Ovary (tissue), 7 donors: ENCODE measurements at regions not wholly inside any gene's neighbourhood (a gene's known extent, or its start where the extent isn't known, plus 50 kb on each side); places are given as distances from the start of the nearest gene placed in this dataset.
"Not testable (repeated sequence)": the region's sequence is repeated elsewhere in the genome, so short reads cannot be mapped to it uniquely, and the experiment has no call there.

ENCODE experiments used
- DNase-seq, 5 donors: peaks; one replicate each; pipeline ENCODE4 v3.0.0-alpha.2; 2019 to 2020
- H3K27ac ChIP-seq, 2 donors: fragments of 200-600 bp; one replicate each; pipeline versions ENCODE4 v1.5.1 to v1.8.0; 2019 to 2022
- H3K27me3 ChIP-seq: fragments of 200-600 bp; one replicate; pipeline ENCODE4 v1.8.0; 2022
- H3K36me3 ChIP-seq: fragments of 200-600 bp; sonication (generic); one replicate; pipeline ENCODE4 v1.5.1; 2019
- H3K4me1 ChIP-seq: one replicate; pipeline ENCODE4 v1.8.1; 2013; ENCODE audit warnings: mild to moderate bottlenecking, moderate library complexity; ENCODE audit not compliant: insufficient read depth
- H3K4me3 ChIP-seq: fragments of 200-600 bp; sonication (generic); one replicate; pipeline ENCODE4 v1.5.1; 2017
- H3K9me3 ChIP-seq, 2 donors: fragments of 200-600 bp in 1 of 2; sonication (generic) in 1 of 2; one replicate each; pipeline versions ENCODE4 v1.5.1 to v1.8.1; 2013 to 2019; ENCODE audit warnings: mild to moderate bottlenecking in 1 of 2, moderate library complexity in 1 of 2
- CTCF ChIP-seq, 3 donors: fragments of 450-650 bp in 2 of 3; fragments of 200-600 bp in 1 of 3; IDR thresholded peaks; one replicate each; pipeline versions ENCODE4 v1.5.1 to v1.8.0; 2016 to 2022; ENCODE audit warnings: antibody characterized with exemption in 3 of 3, mild to moderate bottlenecking in 1 of 3
- EP300 ChIP-seq: sonication (generic); formaldehyde crosslinking; IDR thresholded peaks from one replicate; pipeline ENCODE4 v1.6.1; 2017; ENCODE audit warnings: antibody characterized with exemption
- POLR2A ChIP-seq: fragments of 450-650 bp; IDR thresholded peaks from one replicate; pipeline ENCODE4 v1.6.1; 2017; ENCODE audit warnings: antibody characterized with exemption, mild to moderate bottlenecking, moderate library complexity
- WGBS, 3 donors: extraction: QIAGEN DNeasy Blood & Tissue Kit in 1 of 3; methylation state at CpG; one replicate each; pipeline versions ENCODE4 v1.1.5 to v1.1.7; 2013 to 2017; 5-methylcytosine and 5-hydroxymethylcytosine counted together
- intact Hi-C, 4 donors: fragments of 100-400 bp; cut with DNase I; formaldehyde crosslinking; loops; one replicate each; pipeline versions ENCODE4 v1.11.0 to v1.15.1; 2022 to 2023
- donor health status: DM: no; HTN: no; CAD: no; lungs with moderate emphysema.
- donor health status: DM: no; HTN: no; CAD: no.
- donor health status: Bipolar disorder and iron deficiency.
- donor health status: DM: no; HTN: no; CAD: no.
- donor health status: DM: yes; HTN: yes; CAD: no.

GRCh38 chr1:100597061-100597741, 59.3 kb downstream of the GPR88 start:
- Histone ChIP-seq H3K4me1 (no peaks in the 10 kb centered on the region), H3K36me3 (no peaks in the 10 kb centered on the region), H3K4me3 (no peak overlapping the region), H3K9me3 (no peaks in the 10 kb centered on the region), H3K27me3 (no peaks in the 10 kb centered on the region), H3K27ac (no peak overlapping the region)
- 39 to 69% (median 45%) methylated on average over 1 of the region's 1 CpG for whole genome bisulfite sequencing, 3 donors
- DNase-seq, result no peak
- intact Hi-C loops, result no loop called here
- TF ChIP-seq EP300 (no peak), POLR2A (no peak), CTCF (IDR thresholded peaks at IDR 0.05) (no peak)

- WGBS, 3 donors, result 28 to 29% (median 29%) methylated on average over 4 of the region's 4 CpGs
- no peaks in the 10 kb centered on the region for H3K36me3 ChIP-seq
- no peaks in the 10 kb centered on the region for H3K9me3 ChIP-seq
- no peaks in the 10 kb centered on the region for H3K4me1 ChIP-seq
- DNase-seq, result no peak
- intact Hi-C loops, result no loop called here
- H3K27ac ChIP-seq, result no peak overlapping the region
- H3K27me3 ChIP-seq, result no peaks in the 10 kb centered on the region
- H3K4me3 ChIP-seq, result no peak overlapping the region
- TF ChIP-seq POLR2A, result no peak
- TF ChIP-seq CTCF (IDR thresholded peaks at IDR 0.05), result no peak
- TF ChIP-seq EP300, result no peak
These were observed 59.8 kb downstream of the GPR88 start for GRCh38 chr1:100597784-100598183.

- not testable (repeated sequence) for H3K36me3 ChIP-seq, H3K4me3 ChIP-seq, H3K27me3 ChIP-seq, H3K27ac ChIP-seq, DNase-seq, H3K9me3 ChIP-seq, H3K4me1 ChIP-seq
- WGBS, 3 donors, result 84 to 99% (median 90%) methylated on average over 2 of the region's 2 CpGs
- intact Hi-C loops, result loop anchor here in 3 of 4 donors (10.0 kb wide), 2 partner anchors 136 to 264 kb away; no protein-coding TSS in a partner anchor
These were observed 62.4 kb downstream of the GPR88 start for GRCh38 chr1:100600377-100600776.

GRCh38 chr1:100602028-100602427, 64.1 kb downstream of the GPR88 start:
- intact Hi-C loops, result loop anchor here in 3 of 4 donors (2.0 to 10.0 kb wide), 3 partner anchors 103 to 263 kb away; no protein-coding TSS in a partner anchor
- not testable (repeated sequence) for H3K27ac ChIP-seq, H3K4me3 ChIP-seq, DNase-seq, H3K36me3 ChIP-seq, H3K4me1 ChIP-seq, H3K9me3 ChIP-seq, H3K27me3 ChIP-seq
- 79 to 83% (median 79%) methylated on average over 1 of the region's 1 CpG for WGBS, 3 donors

- H3K9me3 ChIP-seq, result no peaks in the 10 kb centered on the region
- TF ChIP-seq CTCF (IDR thresholded peaks at IDR 0.05) (no peak), EP300 (no peak), POLR2A (no peak)
- no peak for DNase-seq
- no peaks in the 10 kb centered on the region for H3K36me3 ChIP-seq
- H3K4me3 ChIP-seq, result no peak overlapping the region
- peaks cover 3% of the 10 kb centered on the region for H3K4me1 ChIP-seq
- WGBS, 3 donors, result 58 to 73% (median 61%) methylated on average over 1 of the region's 1 CpG
- intact Hi-C loops, result loop anchor here in 3 of 4 donors (10.0 kb wide), 2 partner anchors 140 to 260 kb away; no protein-coding TSS in a partner anchor
- H3K27me3 ChIP-seq, result no peaks in the 10 kb centered on the region
- H3K27ac ChIP-seq, result no peak overlapping the region
These were observed 66.4 kb downstream of the GPR88 start for GRCh38 chr1:100604372-100604771.
